H9 (cell line): ENCODE measurements at regions not wholly inside any gene's neighbourhood (a gene's known extent, or its start where the extent isn't known, plus 50 kb on each side); places are given as distances from the start of the nearest gene placed in this dataset.

Experiments used
- DNase-seq: peaks from one replicate; pipeline ENCODE4 v3.0.0-alpha.2; 2017
- H2AFZ ChIP-seq: one replicate; pipeline ENCODE4 v1.6.1; 2013; ENCODE audit warnings: mild to moderate bottlenecking, low read length, control low read depth, moderate library complexity
- H2AK5ac ChIP-seq: 2 replicates; pipeline ENCODE4 v1.6.1; 2013; ENCODE audit warnings: low read length, control low read depth, mixed read lengths; ENCODE audit not compliant: insufficient read length
- H2BK120ac ChIP-seq: one replicate; pipeline ENCODE4 v1.6.1; 2013; ENCODE audit warnings: low read depth, mild to moderate bottlenecking, low read length, control low read depth, inconsistent platforms; ENCODE audit not compliant: poor library complexity, severe bottlenecking
- H2BK12ac ChIP-seq: 2 replicates; pipeline ENCODE4 v1.6.1; 2013; ENCODE audit warnings: low read length, control low read depth, mixed read lengths, low read depth; ENCODE audit not compliant: insufficient read length
- H2BK15ac ChIP-seq: 2 replicates; pipeline ENCODE4 v1.6.1; 2013; ENCODE audit warnings: low read depth, low read length, control low read depth
- H2BK20ac ChIP-seq: one replicate; pipeline ENCODE4 v1.6.1; 2013; ENCODE audit warnings: low read depth, mild to moderate bottlenecking, low read length, control low read depth, inconsistent platforms; ENCODE audit not compliant: poor library complexity, severe bottlenecking
- H2BK5ac ChIP-seq: 2 replicates; pipeline ENCODE4 v1.6.1; 2013; ENCODE audit warnings: low read length, control low read depth, mixed read lengths; ENCODE audit not compliant: insufficient read length
- H3K14ac ChIP-seq: 2 replicates; pipeline ENCODE4 v1.6.1; 2013; ENCODE audit warnings: low read length, control low read depth; ENCODE audit not compliant: insufficient read depth
- H3K18ac ChIP-seq: 2 replicates; pipeline ENCODE4 v1.6.1; 2013; ENCODE audit warnings: low read depth, mild to moderate bottlenecking, mixed read lengths, low read length, control low read depth; ENCODE audit not compliant: insufficient read length
- H3K23ac ChIP-seq: 2 replicates; pipeline ENCODE4 v1.6.1; 2013; ENCODE audit warnings: low read length, control low read depth, mixed read lengths, low read depth; ENCODE audit not compliant: insufficient read length
- H3K23me2 ChIP-seq: 2 replicates; pipeline ENCODE4 v1.6.1; 2013; ENCODE audit warnings: low read depth, mild to moderate bottlenecking, mixed read lengths, low read length, control low read depth; ENCODE audit not compliant: insufficient read length, poor library complexity, severe bottlenecking
- H3K27ac ChIP-seq: 2 replicates; pipeline ENCODE4 v1.5.1; 2013; ENCODE audit warnings: low read length, control low read depth, mixed read lengths, low read depth; ENCODE audit not compliant: insufficient read length
- H3K27me3 ChIP-seq: 2 replicates; pipeline ENCODE4 v1.6.1; 2013; ENCODE audit warnings: low read length, control low read depth, inconsistent platforms; ENCODE audit not compliant: insufficient read depth
- H3K4ac ChIP-seq: 2 replicates; pipeline ENCODE4 v1.6.1; 2013; ENCODE audit warnings: low read depth, mild to moderate bottlenecking, control low read depth, inconsistent platforms, low read length, moderate library complexity
- H3K4me1 ChIP-seq: 2 replicates; pipeline ENCODE4 v1.6.1; 2013; ENCODE audit warnings: low read length, control low read depth, inconsistent platforms; ENCODE audit not compliant: insufficient read depth
- H3K4me2 ChIP-seq: 2 replicates; pipeline ENCODE4 v1.6.1; 2013; ENCODE audit warnings: low read length, control low read depth, mixed read lengths; ENCODE audit not compliant: insufficient read length, insufficient read depth
- H3K56ac ChIP-seq: 2 replicates; pipeline ENCODE4 v1.6.1; 2013; ENCODE audit warnings: low read depth, mild to moderate bottlenecking, mixed read lengths, low read length, control low read depth; ENCODE audit not compliant: insufficient read length
- H3K79me1 ChIP-seq: 2 replicates; pipeline ENCODE4 v1.6.1; 2013; ENCODE audit warnings: low read depth, mild to moderate bottlenecking, moderate library complexity, low read length, control low read depth, inconsistent platforms; ENCODE audit not compliant: insufficient read depth, poor library complexity, severe bottlenecking
- H3K79me2 ChIP-seq: 2 replicates; pipeline ENCODE4 v1.6.1; 2013; ENCODE audit warnings: low read length, control low read depth, inconsistent platforms; ENCODE audit not compliant: insufficient read depth
- H3K9ac ChIP-seq: 2 replicates; pipeline ENCODE4 v1.6.1; 2013; ENCODE audit warnings: low read length, control low read depth, mixed read lengths; ENCODE audit not compliant: insufficient read length; ENCODE audit errors: extremely low read depth
- H3K9me3 ChIP-seq: one replicate; pipeline ENCODE4 v1.6.1; 2013; ENCODE audit warnings: low read depth, low read length, inconsistent platforms; ENCODE audit not compliant: control insufficient read depth
- H3T11ph ChIP-seq: one replicate; pipeline ENCODE4 v1.6.1; 2013; ENCODE audit warnings: mild to moderate bottlenecking, low read length, control low read depth, inconsistent platforms
- H4K20me1 ChIP-seq: one replicate; pipeline ENCODE4 v1.6.1; 2013; ENCODE audit not compliant: control insufficient read depth, insufficient read length, insufficient read depth
- H4K5ac ChIP-seq: 2 replicates; pipeline ENCODE4 v1.6.1; 2013; ENCODE audit warnings: low read depth, mild to moderate bottlenecking, mixed read lengths, low read length, control low read depth; ENCODE audit not compliant: insufficient read length
- H4K8ac ChIP-seq: replicated peaks from 2 replicates; pipeline ENCODE4 v1.6.1; 2013; ENCODE audit warnings: low read length, control low read depth, mixed read lengths, low read depth; ENCODE audit not compliant: insufficient read length
- H4K91ac ChIP-seq: 2 replicates; pipeline ENCODE4 v1.6.1; 2013; ENCODE audit warnings: low read depth, mild to moderate bottlenecking, moderate library complexity, mixed read lengths, low read length, control low read depth; ENCODE audit not compliant: insufficient read length
- H3K27ac Mint-ChIP-seq, 3 experiments: 2 replicates in 2 of 3; 3 replicates in 1 of 3; pipeline ENCODE4 v1.8.0; 2020 to 2021; ENCODE audit warnings: mixed read lengths in 3 of 3, mild to moderate bottlenecking in 1 of 3, moderate library complexity in 1 of 3
- H3K27me3 Mint-ChIP-seq: 2 replicates; pipeline ENCODE4 v1.8.0; 2021; ENCODE audit warnings: low read depth, mild to moderate bottlenecking, moderate library complexity, mixed read lengths
- H3K36me3 Mint-ChIP-seq, 3 experiments: 2 replicates in 2 of 3; 3 replicates in 1 of 3; pipeline ENCODE4 v1.8.0; 2020 to 2021; ENCODE audit warnings: low read depth in 3 of 3, mixed read lengths in 3 of 3; ENCODE audit not compliant: insufficient read depth in 1 of 3
- H3K4me1 Mint-ChIP-seq, 2 experiments: 2 replicates each; pipeline ENCODE4 v1.8.0; 2020; ENCODE audit warnings: mixed read lengths in 2 of 2
- H3K4me3 Mint-ChIP-seq, 2 experiments: 2 replicates in 1 of 2; 3 replicates in 1 of 2; pipeline ENCODE4 v1.8.0; 2020 to 2021; ENCODE audit warnings: mild to moderate bottlenecking in 2 of 2, mixed read lengths in 2 of 2, moderate library complexity in 1 of 2
- H3K9me3 Mint-ChIP-seq, 2 experiments: 2 replicates in 1 of 2; 3 replicates in 1 of 2; pipeline ENCODE4 v1.8.0; 2020; ENCODE audit warnings: mild to moderate bottlenecking in 2 of 2, mixed read lengths in 2 of 2, moderate library complexity in 1 of 2
- CTCF ChIP-seq: fragments of 200-600 bp; sonication (generic); conservative IDR thresholded peaks from 3 replicates; pipeline ENCODE4 v1.8.0; 2021; ENCODE audit warnings: antibody characterized with exemption, mild to moderate bottlenecking
- WGBS: extraction: QIAGEN DNeasy Blood & Tissue Kit; methylation state at CpG from one replicate; pipeline ENCODE4 v1.1.7; 2013; ENCODE audit warnings: missing lambda C conversion rate, low lambda C conversion rate, mixed read lengths; ENCODE audit not compliant: insufficient read length; ENCODE audit errors: extremely low coverage; 5-methylcytosine and 5-hydroxymethylcytosine counted together

- H2BK20ac ChIP-seq, result no peak overlapping the region
- H4K8ac ChIP-seq, result no peak overlapping the region
- H2BK12ac ChIP-seq, result no peak overlapping the region
- H2AFZ ChIP-seq, result no peak overlapping the region
- no peaks in the 10 kb centered on the region for H3K23me2 ChIP-seq
- no peak overlapping the region for H3K4ac ChIP-seq
- H3K23ac ChIP-seq, result no peak overlapping the region
- no peak overlapping the region for H3K56ac ChIP-seq
- no peaks in the 10 kb centered on the region for H3K27me3 ChIP-seq
- H3K14ac ChIP-seq, result no peak overlapping the region
- TF ChIP-seq CTCF, result no peak
- no CpG with 5 or more reads among the region's 1 CpG for WGBS
- H3K4me3 Mint-ChIP-seq, result no peak overlapping the region
- no peak overlapping the region for H2BK15ac ChIP-seq
- no peak overlapping the region for H4K5ac ChIP-seq
- no peak overlapping the region for H3K27ac ChIP-seq
- no peak overlapping the region for H3T11ph ChIP-seq
- H4K91ac ChIP-seq, result no peak overlapping the region
- DNase-seq, result no peak
- no peak overlapping the region for H3K18ac ChIP-seq
- H3K9me3 Mint-ChIP-seq, result peaks cover 17 to 23% of the 10 kb centered on the region in 2 experiments
- no peak overlapping the region for H2AK5ac ChIP-seq
- H3K79me1 ChIP-seq, result no peaks in the 10 kb centered on the region
- no peak overlapping the region for H3K4me2 ChIP-seq
- H3K9ac ChIP-seq, result no peak overlapping the region
- peaks cover 2% of the 10 kb centered on the region; the same call in 1 of the 2 replicates for H3K4me1 ChIP-seq
- peaks cover 14% of the 10 kb centered on the region in 2 experiments for H3K4me1 Mint-ChIP-seq
- H3K36me3 Mint-ChIP-seq, result peaks cover 4 to 27% (median 12%) of the 10 kb centered on the region in 3 experiments; a peak in 6 of 7 replicates
- H3K9me3 ChIP-seq, result peaks cover 7% of the 10 kb centered on the region
- no peak overlapping the region for H2BK120ac ChIP-seq
- H3K27me3 Mint-ChIP-seq, result no peaks in the 10 kb centered on the region
- H4K20me1 ChIP-seq, result no peaks in the 10 kb centered on the region
- no peaks in the 10 kb centered on the region for H3K79me2 ChIP-seq
- H2BK5ac ChIP-seq, result no peak overlapping the region
- no peak overlapping the region for H3K27ac Mint-ChIP-seq
Measured at GRCh38 chr2:181169503-181169902, 189.1 kb downstream of the UBE2E3 start.
